Activated T-helper 17 cell treated with anti-CD3 and anti-CD28 coated beads, Interleukin-2, amount 50 U/mL, for 72 hours (primary cell): ENCODE measurements at regions not wholly inside any gene's neighbourhood (a gene's known extent, or its start where the extent isn't known, plus 50 kb on each side); places are given as distances from the start of the nearest gene placed in this dataset.
A peak's percentile ranks its signal among the peaks of the same experiment; 100 is the strongest.
"Not testable (repeated sequence)": the region's sequence is repeated elsewhere in the genome, so short reads cannot be mapped to it uniquely, and the experiment has no call there.

Experiments
- ATAC-seq: fragments of 150-1000 bp; cut with Tn5 transposase; replicated peaks from 2 replicates; pipeline ENCODE4 v1.10.0; 2021; ENCODE audit warnings: mild to moderate bottlenecking, moderate library complexity
- H3K27ac Mint-ChIP-seq: one replicate; pipeline ENCODE4 v1.8.0; 2022; ENCODE audit warnings: mixed read lengths
- H3K27me3 Mint-ChIP-seq: one replicate; pipeline ENCODE4 v1.8.0; 2022; ENCODE audit warnings: mixed read lengths
- H3K36me3 Mint-ChIP-seq: one replicate; pipeline ENCODE4 v1.8.0; 2022; ENCODE audit warnings: low read depth, mild to moderate bottlenecking, mixed read lengths
- H3K4me1 Mint-ChIP-seq: one replicate; pipeline ENCODE4 v1.8.0; 2022; ENCODE audit warnings: mixed read lengths
- H3K4me3 Mint-ChIP-seq: one replicate; pipeline ENCODE4 v1.8.0; 2022; ENCODE audit warnings: mild to moderate bottlenecking, mixed read lengths
- H3K9me3 Mint-ChIP-seq: one replicate; pipeline ENCODE4 v1.8.0; 2022; ENCODE audit warnings: mixed read lengths

- H3K27ac Mint-ChIP-seq: no peak overlapping the region
- H3K4me3 Mint-ChIP-seq: no peak overlapping the region
- H3K27me3 Mint-ChIP-seq: peaks cover 3% of the 10 kb centered on the region
- no peaks in the 10 kb centered on the region for H3K4me1 Mint-ChIP-seq
- H3K36me3 Mint-ChIP-seq: no peaks in the 10 kb centered on the region
- ATAC-seq: no peak
- H3K9me3 Mint-ChIP-seq: no peaks in the 10 kb centered on the region
These were observed 608.9 kb upstream of the LCORL start for GRCh38 chr4:18630218-18631110.

GRCh38 chr4:18627447-18628005 lies 606.0 kb upstream of the LCORL start:
- no peak for ATAC-seq
- Mint-ChIP-seq H3K27ac (no peak overlapping the region), H3K27me3 (peaks cover 16% of the 10 kb centered on the region), H3K4me3 (no peak overlapping the region), H3K36me3 (no peaks in the 10 kb centered on the region), H3K4me1 (no peaks in the 10 kb centered on the region), H3K9me3 (peaks cover 5% of the 10 kb centered on the region)

- Mint-ChIP-seq H3K4me3 (no peak overlapping the region), H3K9me3 (peaks cover 5% of the 10 kb centered on the region), H3K27ac (no peak overlapping the region)
These were observed 605.4 kb upstream of the LCORL start for GRCh38 chr4:18626996-18627395.

GRCh38 chr4:18626366-18626765 lies 604.8 kb upstream of the LCORL start:
- no peak for ATAC-seq
- no peaks in the 10 kb centered on the region for H3K36me3 Mint-ChIP-seq

More at GRCh38 chr4:18626996-18627395, 605.4 kb upstream of the LCORL start:
- peaks cover 15% of the 10 kb centered on the region for H3K27me3 Mint-ChIP-seq
- no peaks in the 10 kb centered on the region for H3K4me1 Mint-ChIP-seq
- H3K36me3 Mint-ChIP-seq: no peaks in the 10 kb centered on the region
- ATAC-seq: no peak

GRCh38 chr4:18621186-18621585 lies 599.6 kb upstream of the LCORL start:
- Mint-ChIP-seq H3K4me3 (no peak overlapping the region), H3K9me3 (peaks cover 5% of the 10 kb centered on the region), H3K4me1 (no peaks in the 10 kb centered on the region), H3K27me3 (peaks cover 25% of the 10 kb centered on the region), H3K36me3 (no peaks in the 10 kb centered on the region), H3K27ac (no peak overlapping the region)
- ATAC-seq: no peak

More at GRCh38 chr4:18626366-18626765, 604.8 kb upstream of the LCORL start:
- Mint-ChIP-seq H3K4me1 (no peaks in the 10 kb centered on the region), H3K27me3 (peaks cover 15% of the 10 kb centered on the region), H3K27ac (no peak overlapping the region), H3K4me3 (no peak overlapping the region), H3K9me3 (peaks cover 5% of the 10 kb centered on the region)

GRCh38 chr4:18616720-18617119 lies 595.2 kb upstream of the LCORL start:
- no peaks in the 10 kb centered on the region for H3K4me1 Mint-ChIP-seq
- no peaks in the 10 kb centered on the region for H3K36me3 Mint-ChIP-seq
- no peaks in the 10 kb centered on the region for H3K9me3 Mint-ChIP-seq
- H3K27ac Mint-ChIP-seq: no peak overlapping the region
- H3K4me3 Mint-ChIP-seq: no peak overlapping the region
- peaks cover 9% of the 10 kb centered on the region for H3K27me3 Mint-ChIP-seq
- ATAC-seq: no peak

GRCh38 chr4:18611026-18611425 lies 589.5 kb upstream of the LCORL start:
- Mint-ChIP-seq H3K4me3 (no peak overlapping the region), H3K9me3 (peaks cover 7% of the 10 kb centered on the region), H3K36me3 (no peaks in the 10 kb centered on the region), H3K27me3 (peaks cover 8% of the 10 kb centered on the region), H3K27ac (no peak overlapping the region), H3K4me1 (no peaks in the 10 kb centered on the region)
- ATAC-seq: no peak

GRCh38 chr4:18608908-18609533 lies 587.5 kb upstream of the LCORL start:
- no peaks in the 10 kb centered on the region for H3K36me3 Mint-ChIP-seq

DNA sequence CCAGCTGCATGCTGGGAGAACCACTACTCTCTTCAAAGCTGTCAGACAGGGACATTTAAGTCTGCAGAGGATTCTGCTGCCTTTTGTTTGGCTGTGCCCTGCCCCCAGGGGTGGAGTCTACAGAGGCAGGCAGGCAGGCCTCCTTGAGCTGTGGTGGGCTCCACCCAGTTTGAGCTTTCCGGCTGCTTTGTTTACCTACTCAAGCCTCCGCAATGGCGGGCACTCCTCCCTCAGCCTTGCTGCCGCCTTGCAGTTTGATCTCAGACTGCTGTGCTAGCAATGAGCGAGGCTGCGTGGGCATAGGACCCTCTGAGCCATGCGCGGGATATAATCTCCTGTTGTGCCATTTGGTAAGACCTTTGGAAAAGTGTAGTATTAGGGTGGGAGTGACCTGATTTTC lies 581.1 kb upstream of the LCORL start:
- H3K9me3 Mint-ChIP-seq, ATAC-seq, H3K4me3 Mint-ChIP-seq, H3K36me3 Mint-ChIP-seq, H3K27ac Mint-ChIP-seq, H3K4me1 Mint-ChIP-seq: not testable (repeated sequence)
- peaks cover 32% of the 10 kb centered on the region for H3K27me3 Mint-ChIP-seq

More at GRCh38 chr4:18608908-18609533, 587.5 kb upstream of the LCORL start:
- H3K27me3 Mint-ChIP-seq: peaks cover 14% of the 10 kb centered on the region
- no peaks in the 10 kb centered on the region for H3K4me1 Mint-ChIP-seq
- no peak for ATAC-seq
- H3K9me3 Mint-ChIP-seq: peaks cover 7% of the 10 kb centered on the region
- no peak overlapping the region for H3K27ac Mint-ChIP-seq
- H3K4me3 Mint-ChIP-seq: no peak overlapping the region

DNA sequence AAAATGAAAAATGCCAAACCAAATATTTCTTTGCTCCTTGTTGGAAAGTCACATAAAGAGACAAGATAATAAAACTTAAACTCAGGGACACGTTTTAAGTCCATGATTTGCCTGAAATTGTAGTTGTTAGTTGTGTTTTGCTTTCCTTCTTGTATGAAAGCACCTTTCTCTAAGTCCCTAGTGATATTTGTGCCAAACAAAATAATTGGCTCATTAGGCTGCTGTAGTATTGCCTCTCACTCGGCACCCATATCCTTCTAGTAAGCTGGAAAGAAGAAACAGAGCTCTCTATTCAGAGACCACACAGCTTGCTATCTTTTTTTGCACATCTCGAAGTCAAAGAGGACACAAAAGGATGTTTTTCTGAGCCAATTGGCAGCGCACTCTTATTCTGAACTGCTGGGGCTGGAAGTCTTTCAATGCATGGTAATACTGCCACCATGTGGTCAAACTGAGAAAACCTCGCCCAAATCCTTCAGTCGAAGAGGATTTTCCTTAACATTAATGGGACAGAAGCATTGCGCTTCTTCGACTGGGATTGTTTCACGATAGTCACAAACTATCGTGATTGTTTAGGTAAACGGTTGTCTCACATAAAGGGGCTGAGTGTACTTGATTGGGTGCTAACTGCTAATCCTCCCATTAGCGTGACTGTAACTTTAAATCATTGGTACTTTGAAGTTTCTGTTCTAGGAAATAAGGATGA lies 571.9 kb upstream of the LCORL start:
- peak; percentile 34 for ATAC-seq
- Mint-ChIP-seq H3K36me3 (no peaks in the 10 kb centered on the region), H3K4me3 (no peak overlapping the region), H3K4me1 (peaks cover 5% of the 10 kb centered on the region), H3K27me3 (peaks cover 19% of the 10 kb centered on the region), H3K9me3 (no peaks in the 10 kb centered on the region), H3K27ac (no peak overlapping the region)

DNA sequence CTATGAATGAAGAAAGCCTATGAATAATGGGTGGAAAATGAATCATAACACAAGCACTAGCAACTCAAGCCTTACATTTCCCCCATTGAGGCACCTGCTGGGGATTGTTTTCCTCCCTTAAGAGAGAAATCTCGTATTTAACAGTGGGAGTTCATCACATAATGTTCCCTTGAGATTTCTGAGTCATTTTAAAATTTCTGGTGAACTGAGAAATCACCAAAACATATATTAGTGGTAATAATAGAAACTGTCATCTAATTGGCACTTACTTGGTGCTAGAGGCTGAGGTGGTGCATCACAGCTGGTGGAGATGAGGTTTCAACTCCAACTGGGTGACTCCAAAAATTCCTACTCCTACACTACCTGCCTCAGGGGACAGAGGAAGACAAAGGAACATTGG lies 561.3 kb upstream of the LCORL start:
- no peak overlapping the region for H3K4me3 Mint-ChIP-seq
- H3K27me3 Mint-ChIP-seq: peaks cover 41% of the 10 kb centered on the region
- no peak for ATAC-seq
- no peaks in the 10 kb centered on the region for H3K36me3 Mint-ChIP-seq
- no peaks in the 10 kb centered on the region for H3K4me1 Mint-ChIP-seq
- H3K9me3 Mint-ChIP-seq: no peaks in the 10 kb centered on the region
- H3K27ac Mint-ChIP-seq: no peak overlapping the region

DNA sequence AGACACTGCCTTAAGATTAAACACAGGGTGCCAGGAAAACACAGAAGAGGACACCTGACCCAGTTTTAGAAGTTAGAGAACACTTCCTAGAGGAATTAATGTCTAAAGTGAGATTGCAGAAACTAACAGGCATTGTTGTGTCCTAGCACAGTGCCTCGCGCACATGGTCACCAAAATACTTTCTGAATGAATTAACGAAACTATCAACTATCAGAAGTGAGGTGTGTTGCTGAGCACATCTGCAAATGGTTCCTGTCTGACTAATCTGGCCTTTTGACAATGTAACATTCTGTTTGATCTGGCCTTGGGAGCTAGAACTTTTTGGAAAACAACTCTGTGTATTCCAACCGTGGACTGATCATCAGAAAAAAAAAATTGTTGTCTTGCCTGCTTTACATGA lies 556.8 kb upstream of the LCORL start:
- H3K27ac Mint-ChIP-seq: no peak overlapping the region
- peaks cover 21% of the 10 kb centered on the region for H3K27me3 Mint-ChIP-seq
- no peaks in the 10 kb centered on the region for H3K36me3 Mint-ChIP-seq
- H3K9me3 Mint-ChIP-seq: no peaks in the 10 kb centered on the region
- H3K4me1 Mint-ChIP-seq: no peaks in the 10 kb centered on the region
- no peak for ATAC-seq
- H3K4me3 Mint-ChIP-seq: no peak overlapping the region

GRCh38 chr4:18572481-18572880 lies 550.9 kb upstream of the LCORL start:
- Mint-ChIP-seq H3K9me3 (no peaks in the 10 kb centered on the region), H3K4me1 (no peaks in the 10 kb centered on the region), H3K27ac (no peak overlapping the region), H3K36me3 (no peaks in the 10 kb centered on the region), H3K4me3 (no peak overlapping the region), H3K27me3 (peaks cover 6% of the 10 kb centered on the region)
- ATAC-seq: no peak

DNA sequence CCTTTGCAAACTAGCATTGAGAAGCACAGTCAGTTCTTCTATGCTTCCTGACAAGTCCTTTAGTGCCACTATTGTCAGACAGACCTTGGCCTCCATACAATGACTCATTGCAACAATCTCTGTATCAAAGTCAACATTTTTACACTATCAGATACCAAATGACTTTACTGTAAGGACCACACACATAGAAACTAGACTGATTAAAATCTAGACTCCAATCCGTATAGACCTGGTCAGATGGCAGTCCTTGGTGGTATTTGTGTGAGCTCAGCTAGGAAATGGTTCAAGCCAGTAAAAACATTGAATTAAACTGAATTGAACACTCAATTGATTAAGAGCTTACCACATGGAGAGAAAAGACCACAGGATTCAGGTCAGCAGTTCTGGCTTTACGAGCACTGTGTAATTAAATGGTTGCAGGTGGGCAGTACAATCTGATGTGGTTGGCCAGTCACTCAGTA lies 549.8 kb upstream of the LCORL start:
- Mint-ChIP-seq H3K9me3 (no peaks in the 10 kb centered on the region), H3K36me3 (no peaks in the 10 kb centered on the region), H3K4me1 (no peaks in the 10 kb centered on the region), H3K27ac (no peak overlapping the region), H3K4me3 (no peak overlapping the region), H3K27me3 (peaks cover 4% of the 10 kb centered on the region)
- ATAC-seq: no peak
